ENCODE measurements at regions not wholly inside any gene's neighbourhood (a gene's known extent, or its start where the extent isn't known, plus 50 kb on each side); places are given as distances from the start of the nearest gene placed in this dataset.

DNA sequence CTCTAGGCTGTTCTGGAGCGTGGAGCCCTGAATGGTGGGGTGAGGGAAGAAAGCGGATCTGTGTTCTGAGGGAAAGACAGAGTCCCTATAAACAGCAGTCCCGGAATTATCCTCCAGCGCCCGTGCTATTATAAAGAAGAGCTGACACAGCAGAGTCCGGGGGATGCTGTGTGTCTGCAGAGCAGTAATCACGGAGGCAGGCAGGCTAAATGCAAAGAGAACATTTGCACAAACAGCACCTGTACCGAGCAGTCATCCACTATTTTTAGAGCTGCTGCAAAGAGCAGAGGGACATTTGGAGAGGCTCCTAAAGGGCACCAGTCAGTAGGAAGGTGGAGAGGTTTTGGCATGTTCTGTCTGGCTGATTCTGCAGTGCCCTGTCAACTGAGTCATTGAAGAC lies 293.8 kb upstream of the SLC14A2 start:
- Histone ChIP-seq H3K36me3 (replicated peaks in 1 of 2; ENCODE audit: control insufficient read depth in 1 of 2, insufficient read depth in 2 of 2, low read length in 1 of 2) (no peaks in the 10 kb centered on the region), H3F3A (replicated peaks; ENCODE audit: insufficient read depth) (no peaks in the 10 kb centered on the region), H3K9ac (no peak overlapping the region), H3K4me1 (ENCODE audit: control insufficient read depth in 1 of 2, insufficient read depth in 2 of 2, low read depth in 1 of 2, low read length in 1 of 2) (no peaks in the 10 kb centered on the region), H3K9me3 (no peaks in the 10 kb centered on the region), H3K4me3 (ENCODE audit: low read depth in 2 of 2, low read length in 1 of 2) (no peak overlapping the region), H3K4me2 (no peak overlapping the region), H2AFZ (ENCODE audit: low read depth) (no peak overlapping the region), H3K27me3 (ENCODE audit: insufficient read depth) (no peaks in the 10 kb centered on the region), H4K20me1 (ENCODE audit: insufficient read depth) (no peaks in the 10 kb centered on the region), H3K9me2 (no peaks in the 10 kb centered on the region), H3K27ac (ENCODE audit: low read depth in 2 of 2, low read length in 1 of 2) (no peak overlapping the region), H3K79me2 (ENCODE audit: insufficient read depth) (no peaks in the 10 kb centered on the region)
- TF ChIP-seq NRF1 (IDR thresholded peaks at IDR 0.05; ENCODE audit: low read depth, low read length) (no peak), SIN3A (IDR thresholded peaks at IDR 0.05; ENCODE audit: borderline replicate concordance, low read depth, low read length) (no peak)
- TF ChIP-seq, protein P1, sequence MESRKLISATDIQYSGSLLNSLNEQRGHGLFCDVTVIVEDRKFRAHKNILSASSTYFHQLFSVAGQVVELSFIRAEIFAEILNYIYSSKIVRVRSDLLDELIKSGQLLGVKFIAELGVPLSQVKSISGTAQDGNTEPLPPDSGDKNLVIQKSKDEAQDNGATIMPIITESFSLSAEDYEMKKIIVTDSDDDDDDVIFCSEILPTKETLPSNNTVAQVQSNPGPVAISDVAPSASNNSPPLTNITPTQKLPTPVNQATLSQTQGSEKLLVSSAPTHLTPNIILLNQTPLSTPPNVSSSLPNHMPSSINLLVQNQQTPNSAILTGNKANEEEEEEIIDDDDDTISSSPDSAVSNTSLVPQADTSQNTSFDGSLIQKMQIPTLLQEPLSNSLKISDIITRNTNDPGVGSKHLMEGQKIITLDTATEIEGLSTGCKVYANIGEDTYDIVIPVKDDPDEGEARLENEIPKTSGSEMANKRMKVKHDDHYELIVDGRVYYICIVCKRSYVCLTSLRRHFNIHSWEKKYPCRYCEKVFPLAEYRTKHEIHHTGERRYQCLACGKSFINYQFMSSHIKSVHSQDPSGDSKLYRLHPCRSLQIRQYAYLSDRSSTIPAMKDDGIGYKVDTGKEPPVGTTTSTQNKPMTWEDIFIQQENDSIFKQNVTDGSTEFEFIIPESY (IDR thresholded peaks at IDR 0.05; ENCODE audit: borderline replicate concordance, low read depth): no peak
- WGBS (ENCODE audit: low lambda C conversion rate): 65% methylated on average over 8 of the region's 8 CpGs
- ChIA-PET POLR2A (no interaction called here), CTCF (no interaction called here)
- no peak for DNase-seq

DNA sequence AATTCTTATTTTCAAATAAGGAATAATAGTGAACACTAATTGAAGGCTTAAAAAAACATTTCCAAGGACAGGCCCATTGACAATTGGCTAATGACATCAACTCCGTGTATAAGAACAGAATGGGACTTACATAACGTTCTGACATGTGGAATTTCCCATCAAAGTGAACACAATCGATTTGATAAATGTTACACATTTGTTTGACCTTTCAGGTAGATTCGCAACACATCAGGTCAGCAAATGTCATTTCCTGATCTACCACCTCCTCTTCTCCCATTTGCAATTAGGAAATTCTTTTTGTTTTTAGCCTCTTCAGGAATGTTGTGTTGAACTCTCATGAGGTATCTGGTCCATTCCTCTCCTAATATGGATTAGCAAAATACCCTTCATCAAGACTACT lies 292.9 kb upstream of the SLC14A2 start:
- Histone ChIP-seq H2AFZ (ENCODE audit: low read depth) (no peak overlapping the region), H3K4me2 (no peak overlapping the region), H3K27me3 (ENCODE audit: insufficient read depth) (no peaks in the 10 kb centered on the region), H3K9me3 (no peaks in the 10 kb centered on the region), H3K9ac (no peak overlapping the region), H3K4me3 (ENCODE audit: low read depth in 2 of 2, low read length in 1 of 2) (no peak overlapping the region), H3K27ac (ENCODE audit: low read depth in 2 of 2, low read length in 1 of 2) (no peak overlapping the region), H3F3A (replicated peaks; ENCODE audit: insufficient read depth) (no peaks in the 10 kb centered on the region), H3K9me2 (no peaks in the 10 kb centered on the region), H3K79me2 (ENCODE audit: insufficient read depth) (no peaks in the 10 kb centered on the region), H3K4me1 (ENCODE audit: control insufficient read depth in 1 of 2, insufficient read depth in 2 of 2, low read depth in 1 of 2, low read length in 1 of 2) (no peaks in the 10 kb centered on the region), H3K36me3 (replicated peaks in 1 of 2; ENCODE audit: control insufficient read depth in 1 of 2, insufficient read depth in 2 of 2, low read length in 1 of 2) (no peaks in the 10 kb centered on the region), H4K20me1 (ENCODE audit: insufficient read depth) (no peaks in the 10 kb centered on the region)
- TF ChIP-seq, protein P2, sequence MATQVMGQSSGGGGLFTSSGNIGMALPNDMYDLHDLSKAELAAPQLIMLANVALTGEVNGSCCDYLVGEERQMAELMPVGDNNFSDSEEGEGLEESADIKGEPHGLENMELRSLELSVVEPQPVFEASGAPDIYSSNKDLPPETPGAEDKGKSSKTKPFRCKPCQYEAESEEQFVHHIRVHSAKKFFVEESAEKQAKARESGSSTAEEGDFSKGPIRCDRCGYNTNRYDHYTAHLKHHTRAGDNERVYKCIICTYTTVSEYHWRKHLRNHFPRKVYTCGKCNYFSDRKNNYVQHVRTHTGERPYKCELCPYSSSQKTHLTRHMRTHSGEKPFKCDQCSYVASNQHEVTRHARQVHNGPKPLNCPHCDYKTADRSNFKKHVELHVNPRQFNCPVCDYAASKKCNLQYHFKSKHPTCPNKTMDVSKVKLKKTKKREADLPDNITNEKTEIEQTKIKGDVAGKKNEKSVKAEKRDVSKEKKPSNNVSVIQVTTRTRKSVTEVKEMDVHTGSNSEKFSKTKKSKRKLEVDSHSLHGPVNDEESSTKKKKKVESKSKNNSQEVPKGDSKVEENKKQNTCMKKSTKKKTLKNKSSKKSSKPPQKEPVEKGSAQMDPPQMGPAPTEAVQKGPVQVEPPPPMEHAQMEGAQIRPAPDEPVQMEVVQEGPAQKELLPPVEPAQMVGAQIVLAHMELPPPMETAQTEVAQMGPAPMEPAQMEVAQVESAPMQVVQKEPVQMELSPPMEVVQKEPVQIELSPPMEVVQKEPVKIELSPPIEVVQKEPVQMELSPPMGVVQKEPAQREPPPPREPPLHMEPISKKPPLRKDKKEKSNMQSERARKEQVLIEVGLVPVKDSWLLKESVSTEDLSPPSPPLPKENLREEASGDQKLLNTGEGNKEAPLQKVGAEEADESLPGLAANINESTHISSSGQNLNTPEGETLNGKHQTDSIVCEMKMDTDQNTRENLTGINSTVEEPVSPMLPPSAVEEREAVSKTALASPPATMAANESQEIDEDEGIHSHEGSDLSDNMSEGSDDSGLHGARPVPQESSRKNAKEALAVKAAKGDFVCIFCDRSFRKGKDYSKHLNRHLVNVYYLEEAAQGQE (IDR thresholded peaks at IDR 0.05; ENCODE audit: low read depth, low read length): no peak
- no peak for TF ChIP-seq FOSL2 (IDR thresholded peaks at IDR 0.05; ENCODE audit: borderline replicate concordance, low read depth)
- TF ChIP-seq TEAD4 (IDR thresholded peaks at IDR 0.05; ENCODE audit: borderline replicate concordance, insufficient read depth): no peak
- no peak for TF ChIP-seq GABPA (IDR thresholded peaks at IDR 0.05; ENCODE audit: low read depth)
- no peak for TF ChIP-seq GATA2 (CRISPR knock-in tag; IDR thresholded peaks at IDR 0.05)
- TF ChIP-seq ELF1 (IDR thresholded peaks at IDR 0.05): no peak
- no peak for TF ChIP-seq EP300 (IDR thresholded peaks at IDR 0.05; ENCODE audit: borderline replicate concordance in 1 of 2, low read depth in 1 of 2, low read length in 1 of 2)
- no peak for TF ChIP-seq FOXJ3 (CRISPR knock-in tag; IDR thresholded peaks at IDR 0.05)
- TF ChIP-seq, protein P3, sequence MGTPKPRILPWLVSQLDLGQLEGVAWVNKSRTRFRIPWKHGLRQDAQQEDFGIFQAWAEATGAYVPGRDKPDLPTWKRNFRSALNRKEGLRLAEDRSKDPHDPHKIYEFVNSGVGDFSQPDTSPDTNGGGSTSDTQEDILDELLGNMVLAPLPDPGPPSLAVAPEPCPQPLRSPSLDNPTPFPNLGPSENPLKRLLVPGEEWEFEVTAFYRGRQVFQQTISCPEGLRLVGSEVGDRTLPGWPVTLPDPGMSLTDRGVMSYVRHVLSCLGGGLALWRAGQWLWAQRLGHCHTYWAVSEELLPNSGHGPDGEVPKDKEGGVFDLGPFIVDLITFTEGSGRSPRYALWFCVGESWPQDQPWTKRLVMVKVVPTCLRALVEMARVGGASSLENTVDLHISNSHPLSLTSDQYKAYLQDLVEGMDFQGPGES (IDR thresholded peaks at IDR 0.05; ENCODE audit: low read depth, low read length): no peak
- TF ChIP-seq EZH2phosphoT487 (IDR thresholded peaks at IDR 0.05; ENCODE audit: borderline replicate concordance, low read depth): no peak
- no peak for TF ChIP-seq NRF1 (IDR thresholded peaks at IDR 0.05; ENCODE audit: low read depth, low read length)
- no peak for TF ChIP-seq CHD2 (IDR thresholded peaks at IDR 0.05; ENCODE audit: low read length, partially characterized antibody)
- no peak for TF ChIP-seq RCOR1 (IDR thresholded peaks at IDR 0.05; ENCODE audit: low read length)
- TF ChIP-seq, protein P4, sequence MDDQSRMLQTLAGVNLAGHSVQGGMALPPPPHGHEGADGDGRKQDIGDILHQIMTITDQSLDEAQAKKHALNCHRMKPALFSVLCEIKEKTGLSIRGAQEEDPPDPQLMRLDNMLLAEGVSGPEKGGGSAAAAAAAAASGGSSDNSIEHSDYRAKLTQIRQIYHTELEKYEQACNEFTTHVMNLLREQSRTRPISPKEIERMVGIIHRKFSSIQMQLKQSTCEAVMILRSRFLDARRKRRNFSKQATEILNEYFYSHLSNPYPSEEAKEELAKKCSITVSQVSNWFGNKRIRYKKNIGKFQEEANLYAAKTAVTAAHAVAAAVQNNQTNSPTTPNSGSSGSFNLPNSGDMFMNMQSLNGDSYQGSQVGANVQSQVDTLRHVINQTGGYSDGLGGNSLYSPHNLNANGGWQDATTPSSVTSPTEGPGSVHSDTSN (IDR thresholded peaks at IDR 0.05): no peak
- WGBS (ENCODE audit: low lambda C conversion rate): 64% methylated on average over 4 of the region's 4 CpGs
- ChIA-PET CTCF (no interaction called here), POLR2A (no interaction called here)
- no peak for DNase-seq

Data from SK-N-SH (cell line).